K562 (cell line): ENCODE measurements at regions not wholly inside any gene's neighbourhood (a gene's known extent, or its start where the extent isn't known, plus 50 kb on each side); places are given as distances from the start of the nearest gene placed in this dataset.

ENCODE experiments used
- CREM ChIP-seq: IDR thresholded peaks from 2 replicates; pipeline ENCODE4 v1.6.1; 2014; ENCODE audit warnings: antibody characterized with exemption, low read depth
- DPF2 ChIP-seq: fragments of 450-650 bp; IDR thresholded peaks from 2 replicates; pipeline ENCODE4 v1.6.1; 2016
- GABPB1 ChIP-seq: sonication (generic); formaldehyde crosslinking; IDR thresholded peaks from 2 replicates; pipeline ENCODE4 v1.8.0; 2022; ENCODE audit warnings: mild to moderate bottlenecking, missing genetic modification reagents
- HDGF ChIP-seq: fragments of 450-650 bp; IDR thresholded peaks from 2 replicates; pipeline ENCODE4 v1.6.1; 2016
- ID3 ChIP-seq, 2 experiments: fragments of 250-450 bp in 1 of 2; fragments of 450-650 bp in 1 of 2; sonication (Bioruptor Pico) in 1 of 2; IDR thresholded peaks; 2 replicates each; pipeline versions ENCODE4 v1.6.1 to v1.8.0; 2016 to 2021; ENCODE audit warnings: mild to moderate bottlenecking in 2 of 2, moderate library complexity in 2 of 2, missing compliant biosample characterization in 1 of 2, missing genetic modification characterization in 1 of 2
- IRF2 ChIP-seq: sonication (generic); formaldehyde crosslinking; IDR thresholded peaks from 2 replicates; pipeline ENCODE4 v1.8.1; 2022; ENCODE audit warnings: mild to moderate bottlenecking, missing genetic modification reagents
- MTA2 ChIP-seq: fragments of 450-650 bp; IDR thresholded peaks from 2 replicates; pipeline ENCODE4 v1.6.1; 2016; ENCODE audit warnings: low read depth
- NFXL1 ChIP-seq: fragments of 450-650 bp; formaldehyde crosslinking; IDR thresholded peaks from 2 replicates; pipeline ENCODE4 v1.4.0; 2021; ENCODE audit warnings: mild to moderate bottlenecking
- POLR2H ChIP-seq: IDR thresholded peaks from 2 replicates; pipeline ENCODE4 v1.6.1; 2016; ENCODE audit warnings: missing genetic modification characterization, low read depth, mild to moderate bottlenecking, control low read depth, missing compliant biosample characterization, moderate library complexity
- POU5F1 ChIP-seq: fragments of 150-350 bp; IDR thresholded peaks from 2 replicates; pipeline ENCODE4 v1.6.1; 2014; ENCODE audit warnings: borderline replicate concordance, low read length, low read depth, mild to moderate bottlenecking; ENCODE audit not compliant: partially characterized antibody
- REST ChIP-seq, 2 experiments: fragments of 450-650 bp; formaldehyde crosslinking in 1 of 2; IDR thresholded peaks; 2 replicates each; pipeline versions ENCODE4 v1.4.0 to v1.6.1; 2014 to 2020; ENCODE audit warnings: mild to moderate bottlenecking in 2 of 2, borderline replicate concordance in 1 of 2, low read depth in 1 of 2
- RFX1 ChIP-seq: fragments of 450-650 bp; IDR thresholded peaks from 2 replicates; pipeline ENCODE4 v1.6.1; 2016; ENCODE audit warnings: mild to moderate bottlenecking, moderate library complexity
- SMAD4 ChIP-seq: fragments of 250-450 bp; sonication (Bioruptor Pico); conservative IDR thresholded peaks from 2 replicates; pipeline ENCODE4 v1.8.0; 2021; ENCODE audit warnings: inconsistent platforms, mild to moderate bottlenecking, moderate library complexity
- SNIP1 ChIP-seq: fragments of 450-650 bp; IDR thresholded peaks from 2 replicates; pipeline ENCODE4 v1.7.1; 2017; ENCODE audit warnings: low read depth, mild to moderate bottlenecking
- STAT6 ChIP-seq: sonication (generic); formaldehyde crosslinking; IDR thresholded peaks from 2 replicates; pipeline ENCODE4 v1.8.1; 2023; ENCODE audit warnings: mild to moderate bottlenecking, missing genetic modification reagents
- TBL1XR1 ChIP-seq, 2 experiments: IDR thresholded peaks; 2 replicates each; pipeline ENCODE4 v1.6.1; 2012; ENCODE audit warnings: improper control_type of control experiment in 2 of 2, low read length in 2 of 2, mild to moderate bottlenecking in 1 of 2
- TEAD4 ChIP-seq, 2 experiments: sonication (generic) in 1 of 2; formaldehyde crosslinking in 1 of 2; IDR thresholded peaks; 2 replicates each; pipeline versions ENCODE4 v1.6.1 to v1.8.0; 2012 to 2022; ENCODE audit warnings: borderline replicate concordance in 1 of 2, inconsistent platforms in 1 of 2, low read length in 1 of 2, mild to moderate bottlenecking in 1 of 2, missing genetic modification reagents in 1 of 2
- TGIF2 ChIP-seq: sonication (generic); formaldehyde crosslinking; IDR thresholded peaks from 2 replicates; pipeline ENCODE4 v1.8.1; 2022; ENCODE audit warnings: mild to moderate bottlenecking, missing genetic modification reagents, moderate library complexity

GRCh38 chr1:168372861-168373371 is 92.2 kb downstream of the TBX19 start (continued):
- TF ChIP-seq REST (IDR thresholded peaks at IDR 0.05; ENCODE audit: borderline replicate concordance): no peak
- TF ChIP-seq REST (CRISPR knock-in tag; IDR thresholded peaks at IDR 0.05; ENCODE audit: low read depth): 0 out of 2 replicates have a peak, but pooled peaks have one; percentile 44
- no peak for TF ChIP-seq ID3 (CRISPR knock-in tag; IDR thresholded peaks at IDR 0.05)
- 0 out of 2 replicates have a peak, but pooled peaks have one; percentile 15 for TF ChIP-seq ID3 (tag; IDR thresholded peaks at IDR 0.05)
- no peak for TF ChIP-seq IRF2 (CRISPR knock-in tag)
- no peak for TF ChIP-seq SNIP1
- no peak for TF ChIP-seq POU5F1
- TF ChIP-seq TEAD4 (IDR thresholded peaks at IDR 0.05; ENCODE audit: low read length): peak; percentile 73
- peak; percentile 10; the same call in 1 of the 2 replicates for TF ChIP-seq TEAD4 (CRISPR knock-in tag; IDR thresholded peaks at IDR 0.05; ENCODE audit: borderline replicate concordance)
- TF ChIP-seq DPF2: peak; percentile 31; the same call in 1 of the 2 replicates
- TF ChIP-seq GABPB1: 0 out of 2 replicates have a peak, but pooled peaks have one; percentile 4
- TF ChIP-seq SMAD4 (CRISPR knock-in tag): no peak
- no peak for TF ChIP-seq STAT6
- TF ChIP-seq CREM: peak; percentile 77; the same call in 1 of the 2 replicates
- TF ChIP-seq TBL1XR1 (IDR thresholded peaks at IDR 0.05; ENCODE audit: low read length in 2 of 2): no peak
- TF ChIP-seq POLR2H (tag): no peak
- TF ChIP-seq HDGF: no peak
- no peak for TF ChIP-seq TGIF2 (CRISPR knock-in tag)
- no peak for TF ChIP-seq NFXL1
- TF ChIP-seq RFX1: no peak
- no peak for TF ChIP-seq MTA2
